Mesendoderm (in vitro differentiated cells): ENCODE measurements at regions not wholly inside any gene's neighbourhood (a gene's known extent, or its start where the extent isn't known, plus 50 kb on each side); places are given as distances from the start of the nearest gene placed in this dataset.

Experiments
- DNase-seq: peaks from one replicate; pipeline ENCODE4 v3.0.0; 2013
- H2AK5ac ChIP-seq: 2 replicates; pipeline ENCODE4 v1.6.1; 2013; ENCODE audit warnings: low read length, inconsistent platforms
- H2BK120ac ChIP-seq: 2 replicates; pipeline ENCODE4 v1.6.1; 2013; ENCODE audit warnings: low read depth, mild to moderate bottlenecking, low read length, moderate library complexity, mixed read lengths
- H2BK15ac ChIP-seq: replicated peaks from 2 replicates; pipeline ENCODE4 v1.6.1; 2013; ENCODE audit warnings: low read depth, mild to moderate bottlenecking, moderate library complexity
- H2BK5ac ChIP-seq: 2 replicates; pipeline ENCODE4 v1.6.1; 2013; ENCODE audit warnings: low read length, inconsistent platforms
- H3K18ac ChIP-seq: 2 replicates; pipeline ENCODE4 v1.6.1; 2013; ENCODE audit warnings: mild to moderate bottlenecking, low read length, mixed read lengths
- H3K23ac ChIP-seq: one replicate; pipeline ENCODE4 v1.6.1; 2013; ENCODE audit warnings: low read length
- H3K27ac ChIP-seq: 2 replicates; pipeline ENCODE4 v1.5.1; 2013; ENCODE audit warnings: low read depth, mild to moderate bottlenecking, inconsistent platforms, low read length, moderate library complexity
- H3K27me3 ChIP-seq: 2 replicates; pipeline ENCODE4 v1.6.1; 2013; ENCODE audit warnings: low read length, control low read depth, mild to moderate bottlenecking, inconsistent platforms; ENCODE audit not compliant: insufficient read depth, poor library complexity
- H3K36me3 ChIP-seq: 2 replicates; pipeline ENCODE4 v1.6.1; 2013; ENCODE audit warnings: low read length, inconsistent platforms; ENCODE audit not compliant: control insufficient read depth, insufficient read depth
- H3K4ac ChIP-seq: one replicate; pipeline ENCODE4 v1.6.1; 2013; ENCODE audit warnings: low read depth, mild to moderate bottlenecking, low read length, moderate library complexity
- H3K4me1 ChIP-seq: 2 replicates; pipeline ENCODE4 v1.6.1; 2013; ENCODE audit warnings: low read depth, low read length, inconsistent platforms; ENCODE audit not compliant: control insufficient read depth
- H3K4me2 ChIP-seq: 2 replicates; pipeline ENCODE4 v1.6.1; 2013; ENCODE audit warnings: low read length
- H3K4me3 ChIP-seq: 2 replicates; pipeline ENCODE4 v1.5.1; 2013; ENCODE audit warnings: mild to moderate bottlenecking, low read length
- H3K56ac ChIP-seq: one replicate; pipeline ENCODE4 v1.6.1; 2013; ENCODE audit warnings: low read length
- H3K79me1 ChIP-seq: 2 replicates; pipeline ENCODE4 v1.6.1; 2013; ENCODE audit warnings: low read length, inconsistent platforms
- H3K79me2 ChIP-seq: 2 replicates; pipeline ENCODE4 v1.6.1; 2013; ENCODE audit warnings: mild to moderate bottlenecking, low read length; ENCODE audit not compliant: control insufficient read depth, insufficient read depth
- H3K9ac ChIP-seq: 2 replicates; pipeline ENCODE4 v1.6.1; 2013; ENCODE audit warnings: low read length, inconsistent platforms
- H4K5ac ChIP-seq: one replicate; pipeline ENCODE4 v1.6.1; 2013; ENCODE audit warnings: low read length
- H4K8ac ChIP-seq: one replicate; pipeline ENCODE4 v1.6.1; 2013; ENCODE audit warnings: low read depth, mild to moderate bottlenecking, control low read depth, low read length, moderate library complexity
- WGBS: extraction: QIAGEN DNeasy Blood & Tissue Kit; methylation state at CpG from one replicate; pipeline ENCODE4 v1.1.7; 2013; ENCODE audit warnings: low lambda C conversion rate, missing lambda C conversion rate; ENCODE audit not compliant: insufficient coverage; ENCODE audit errors: extremely low coverage; 5-methylcytosine and 5-hydroxymethylcytosine counted together

GRCh38 chr11:130547761-130548490 is 99.5 kb downstream of the ADAMTS15 start:
- no peaks in the 10 kb centered on the region for H3K4me1 ChIP-seq
- H2BK5ac ChIP-seq: no peak overlapping the region
- no CpG with 5 or more reads among the region's 7 CpGs for WGBS
- H3K23ac ChIP-seq: no peak overlapping the region
- H3K27me3 ChIP-seq: no peaks in the 10 kb centered on the region
- no peak overlapping the region for H3K9ac ChIP-seq
- no peak overlapping the region for H3K4ac ChIP-seq
- no peak overlapping the region for H4K5ac ChIP-seq
- H3K4me3 ChIP-seq: no peak overlapping the region
- H3K36me3 ChIP-seq: no peaks in the 10 kb centered on the region
- H3K79me1 ChIP-seq: no peaks in the 10 kb centered on the region
- H3K27ac ChIP-seq: no peak overlapping the region
- no peak overlapping the region for H3K18ac ChIP-seq
- no peak for DNase-seq
- no peaks in the 10 kb centered on the region for H3K79me2 ChIP-seq
- H2BK120ac ChIP-seq: no peak overlapping the region
- H2AK5ac ChIP-seq: no peak overlapping the region
- H3K4me2 ChIP-seq: no peak overlapping the region
- H3K56ac ChIP-seq: no peak overlapping the region
- no peak overlapping the region for H2BK15ac ChIP-seq
- H4K8ac ChIP-seq: no peak overlapping the region

- no peak overlapping the region for H2BK15ac ChIP-seq
- H3K9ac ChIP-seq: no peak overlapping the region
- no peak overlapping the region for H3K4me3 ChIP-seq
- H3K27me3 ChIP-seq: no peaks in the 10 kb centered on the region
- no peak overlapping the region for H2BK5ac ChIP-seq
- no peak overlapping the region for H4K8ac ChIP-seq
- no peak overlapping the region for H3K23ac ChIP-seq
- H3K79me2 ChIP-seq: no peaks in the 10 kb centered on the region
- H2BK120ac ChIP-seq: no peak overlapping the region
- H3K79me1 ChIP-seq: no peaks in the 10 kb centered on the region
- no CpG with 5 or more reads among the region's 1 CpG for WGBS
- H3K4ac ChIP-seq: no peak overlapping the region
- no peak overlapping the region for H4K5ac ChIP-seq
- H3K4me2 ChIP-seq: no peak overlapping the region
- no peaks in the 10 kb centered on the region for H3K36me3 ChIP-seq
- no peak for DNase-seq
- no peak overlapping the region for H3K27ac ChIP-seq
- no peaks in the 10 kb centered on the region for H3K4me1 ChIP-seq
- H3K18ac ChIP-seq: no peak overlapping the region
- no peak overlapping the region for H3K56ac ChIP-seq
- H2AK5ac ChIP-seq: no peak overlapping the region
Observed at GRCh38 chr11:130548491-130548833, 100.0 kb downstream of the ADAMTS15 start.

DNA sequence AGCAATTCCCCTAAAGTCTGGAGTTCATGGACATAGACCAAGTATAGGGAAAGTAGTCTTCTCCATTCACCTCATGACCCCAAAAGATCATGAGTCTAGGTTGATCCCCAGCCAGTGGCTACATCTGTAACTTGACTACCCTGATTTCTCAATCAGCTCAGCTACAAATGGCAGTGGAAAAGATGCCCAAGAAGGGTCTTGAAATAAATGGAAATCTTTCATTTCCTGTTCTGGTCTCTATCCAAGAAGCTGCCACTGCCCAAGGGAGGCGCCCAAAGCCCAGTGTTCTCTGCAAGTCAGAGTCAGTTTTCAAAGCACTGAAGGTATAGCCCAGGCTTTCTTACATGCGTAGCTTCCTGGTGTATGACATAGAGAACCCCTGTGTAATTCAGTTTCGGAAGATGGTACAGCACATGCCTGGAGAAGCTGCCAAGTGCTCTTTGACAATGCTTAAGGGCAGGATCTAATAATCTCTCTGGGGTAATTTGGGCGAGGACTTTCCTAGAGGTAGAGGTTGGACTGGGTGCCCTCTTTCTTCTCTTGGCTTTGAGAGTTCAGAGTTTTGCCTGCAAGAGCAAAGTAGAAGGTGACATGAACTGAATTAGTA is 101.1 kb downstream of the ADAMTS15 start:
- Histone ChIP-seq H3K4me2 (no peak overlapping the region), H3K56ac (no peak overlapping the region), H3K4me1 (no peaks in the 10 kb centered on the region), H2BK120ac (no peak overlapping the region), H3K36me3 (no peaks in the 10 kb centered on the region), H2BK15ac (no peak overlapping the region), H3K27me3 (no peaks in the 10 kb centered on the region), H4K5ac (no peak overlapping the region), H3K79me2 (no peaks in the 10 kb centered on the region), H3K23ac (no peak overlapping the region), H2BK5ac (no peak overlapping the region), H3K4me3 (no peak overlapping the region), H3K79me1 (no peaks in the 10 kb centered on the region), H4K8ac (no peak overlapping the region), H2AK5ac (no peak overlapping the region), H3K27ac (no peak overlapping the region), H3K4ac (no peak overlapping the region), H3K9ac (no peak overlapping the region), H3K18ac (peak overlapping the region; percentile 13)
- DNase-seq: peak; percentile 48
- WGBS: no CpG with 5 or more reads among the region's 4 CpGs

GRCh38 chr11:130550150-130550549 is 101.7 kb downstream of the ADAMTS15 start:
- H3K23ac ChIP-seq: no peak overlapping the region
- H2BK15ac ChIP-seq: no peak overlapping the region
- WGBS: no CpG with 5 or more reads among the region's 3 CpGs
- no peak overlapping the region for H3K4me3 ChIP-seq
- no peak overlapping the region for H2AK5ac ChIP-seq
- H3K27me3 ChIP-seq: no peaks in the 10 kb centered on the region
- H3K9ac ChIP-seq: no peak overlapping the region
- H3K56ac ChIP-seq: no peak overlapping the region
- no peak overlapping the region for H3K4ac ChIP-seq
- no peaks in the 10 kb centered on the region for H3K4me1 ChIP-seq
- no peaks in the 10 kb centered on the region for H3K36me3 ChIP-seq
- H3K79me2 ChIP-seq: no peaks in the 10 kb centered on the region
- no peak overlapping the region for H2BK120ac ChIP-seq
- H3K79me1 ChIP-seq: no peaks in the 10 kb centered on the region
- H3K27ac ChIP-seq: no peak overlapping the region
- no peak overlapping the region for H4K5ac ChIP-seq
- no peak overlapping the region for H4K8ac ChIP-seq
- no peak overlapping the region for H3K18ac ChIP-seq
- no peak overlapping the region for H2BK5ac ChIP-seq
- no peak overlapping the region for H3K4me2 ChIP-seq
- no peak for DNase-seq

GRCh38 chr11:130550984-130551383 is 102.5 kb downstream of the ADAMTS15 start:
- Histone ChIP-seq H4K8ac (no peak overlapping the region), H4K5ac (no peak overlapping the region), H3K56ac (no peak overlapping the region), H2BK120ac (no peak overlapping the region), H3K27me3 (no peaks in the 10 kb centered on the region), H3K18ac (no peak overlapping the region), H3K79me1 (no peaks in the 10 kb centered on the region), H2BK15ac (no peak overlapping the region), H3K27ac (no peak overlapping the region), H3K79me2 (no peaks in the 10 kb centered on the region), H3K4ac (no peak overlapping the region), H2BK5ac (no peak overlapping the region), H3K4me3 (no peak overlapping the region), H3K23ac (no peak overlapping the region), H3K36me3 (no peaks in the 10 kb centered on the region), H3K4me1 (no peaks in the 10 kb centered on the region), H2AK5ac (no peak overlapping the region), H3K4me2 (no peak overlapping the region), H3K9ac (no peak overlapping the region)
- WGBS: no CpG with 5 or more reads among the region's 4 CpGs
- DNase-seq: no peak

- Histone ChIP-seq H3K18ac (no peak overlapping the region), H4K8ac (no peak overlapping the region), H2BK15ac (no peak overlapping the region), H3K23ac (no peak overlapping the region), H3K56ac (no peak overlapping the region), H3K9ac (no peak overlapping the region), H2BK5ac (no peak overlapping the region), H3K79me1 (no peaks in the 10 kb centered on the region), H3K27me3 (no peaks in the 10 kb centered on the region), H4K5ac (no peak overlapping the region), H3K4ac (no peak overlapping the region), H2BK120ac (no peak overlapping the region), H3K4me1 (no peaks in the 10 kb centered on the region), H3K36me3 (no peaks in the 10 kb centered on the region), H3K79me2 (no peaks in the 10 kb centered on the region), H3K27ac (no peak overlapping the region), H3K4me2 (no peak overlapping the region), H2AK5ac (no peak overlapping the region), H3K4me3 (no peak overlapping the region)
- DNase-seq: no peak
- no CpG with 5 or more reads among the region's 5 CpGs for WGBS
Observed at GRCh38 chr11:130551388-130551787, 102.9 kb downstream of the ADAMTS15 start.
